ENCODE measurements at regions not wholly inside any gene's neighbourhood (a gene's known extent, or its start where the extent isn't known, plus 50 kb on each side); places are given as distances from the start of the nearest gene placed in this dataset.

DNA sequence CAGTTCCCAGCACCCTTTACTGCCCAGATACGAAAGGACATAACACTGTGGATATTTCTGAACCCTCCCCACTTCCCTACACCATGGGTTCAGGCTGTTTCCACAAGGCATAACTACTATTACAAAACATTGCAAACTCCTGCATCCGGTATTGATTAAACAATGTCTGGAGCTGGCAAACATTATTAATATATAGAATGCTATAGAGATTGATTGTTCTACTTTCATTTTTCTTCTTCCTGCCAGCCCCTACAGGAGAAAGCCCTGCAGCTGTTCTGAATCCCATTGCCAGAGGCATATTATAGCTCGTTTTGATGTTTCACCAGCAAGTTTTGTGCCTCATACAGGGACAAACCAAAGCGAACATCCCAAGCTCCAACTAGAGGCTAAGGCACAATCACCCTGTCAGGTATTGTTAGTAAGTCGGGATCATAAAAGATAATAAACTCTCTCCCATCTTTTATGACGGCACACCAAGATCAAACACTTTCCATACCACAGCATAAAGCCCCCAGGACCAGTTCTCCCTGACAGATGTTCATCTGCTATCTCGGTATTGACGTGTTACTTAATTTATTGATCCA, 331.1 kb upstream of the NT5E start:
- no peak for DNase-seq (ENCODE audit: low read depth)
- no peak overlapping the region for H3K4me3 ChIP-seq (ENCODE audit: low read depth, low read length)
- in situ Hi-C loops (cut with HindIII; ENCODE audit: low sequenced_read_pairs): no loop called here
- TF ChIP-seq, protein P1, sequence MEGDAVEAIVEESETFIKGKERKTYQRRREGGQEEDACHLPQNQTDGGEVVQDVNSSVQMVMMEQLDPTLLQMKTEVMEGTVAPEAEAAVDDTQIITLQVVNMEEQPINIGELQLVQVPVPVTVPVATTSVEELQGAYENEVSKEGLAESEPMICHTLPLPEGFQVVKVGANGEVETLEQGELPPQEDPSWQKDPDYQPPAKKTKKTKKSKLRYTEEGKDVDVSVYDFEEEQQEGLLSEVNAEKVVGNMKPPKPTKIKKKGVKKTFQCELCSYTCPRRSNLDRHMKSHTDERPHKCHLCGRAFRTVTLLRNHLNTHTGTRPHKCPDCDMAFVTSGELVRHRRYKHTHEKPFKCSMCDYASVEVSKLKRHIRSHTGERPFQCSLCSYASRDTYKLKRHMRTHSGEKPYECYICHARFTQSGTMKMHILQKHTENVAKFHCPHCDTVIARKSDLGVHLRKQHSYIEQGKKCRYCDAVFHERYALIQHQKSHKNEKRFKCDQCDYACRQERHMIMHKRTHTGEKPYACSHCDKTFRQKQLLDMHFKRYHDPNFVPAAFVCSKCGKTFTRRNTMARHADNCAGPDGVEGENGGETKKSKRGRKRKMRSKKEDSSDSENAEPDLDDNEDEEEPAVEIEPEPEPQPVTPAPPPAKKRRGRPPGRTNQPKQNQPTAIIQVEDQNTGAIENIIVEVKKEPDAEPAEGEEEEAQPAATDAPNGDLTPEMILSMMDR (IDR thresholded peaks at IDR 0.05; ENCODE audit: low read depth, low read length, missing control alignments): no peak

DNA sequence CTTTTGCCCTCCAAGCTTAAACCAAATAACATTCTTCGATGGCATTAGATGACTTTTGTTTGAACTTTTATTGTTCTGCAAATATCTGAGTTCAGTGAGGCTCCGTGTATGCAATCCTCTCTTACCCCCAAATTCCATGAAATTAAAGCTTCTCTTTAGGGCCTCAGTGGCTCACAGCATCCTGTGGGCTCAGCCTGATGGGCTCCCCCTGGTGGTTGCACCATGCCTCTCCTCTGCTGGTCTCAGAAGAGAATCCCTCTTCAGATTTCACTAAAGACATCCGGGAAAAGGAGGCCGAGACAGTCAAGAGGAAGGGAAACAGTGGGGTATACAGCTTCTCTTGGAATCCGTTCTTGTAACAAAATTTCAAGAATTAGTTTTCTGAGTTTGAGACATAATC, 331.6 kb upstream of the NT5E start:
- TF ChIP-seq, protein P1 (IDR thresholded peaks at IDR 0.05; ENCODE audit: low read depth, low read length, missing control alignments): no peak
- no peak overlapping the region for H3K4me3 ChIP-seq (ENCODE audit: low read depth, low read length)
- in situ Hi-C loops (cut with HindIII; ENCODE audit: low sequenced_read_pairs): no loop called here
- DNase-seq (ENCODE audit: low read depth): no peak

DNA sequence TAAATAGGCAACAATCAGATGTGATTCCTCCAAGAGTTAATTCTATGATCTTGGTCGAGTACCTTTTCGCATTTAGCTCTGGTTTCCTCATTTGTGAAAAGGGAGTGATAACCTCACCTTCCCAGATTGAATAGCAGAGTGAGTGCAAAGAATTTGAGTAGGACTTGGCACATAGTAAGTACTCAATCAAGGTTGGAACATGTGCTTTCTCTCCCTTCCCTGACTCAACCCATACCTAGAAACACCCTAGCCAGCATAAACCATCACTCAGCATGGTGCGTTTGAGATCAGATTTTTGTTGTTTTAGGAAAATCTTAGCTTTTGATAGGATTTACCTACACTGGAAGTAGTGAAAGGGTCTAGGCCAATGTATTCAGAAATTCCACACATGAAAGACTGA, 333.4 kb upstream of the NT5E start:
- TF ChIP-seq, protein P1 (IDR thresholded peaks at IDR 0.05; ENCODE audit: low read depth, low read length, missing control alignments): no peak
- no peak for DNase-seq (ENCODE audit: low read depth)
- H3K4me3 ChIP-seq (ENCODE audit: low read depth, low read length): no peak overlapping the region
- in situ Hi-C loops (cut with HindIII; ENCODE audit: low sequenced_read_pairs): no loop called here

DNA sequence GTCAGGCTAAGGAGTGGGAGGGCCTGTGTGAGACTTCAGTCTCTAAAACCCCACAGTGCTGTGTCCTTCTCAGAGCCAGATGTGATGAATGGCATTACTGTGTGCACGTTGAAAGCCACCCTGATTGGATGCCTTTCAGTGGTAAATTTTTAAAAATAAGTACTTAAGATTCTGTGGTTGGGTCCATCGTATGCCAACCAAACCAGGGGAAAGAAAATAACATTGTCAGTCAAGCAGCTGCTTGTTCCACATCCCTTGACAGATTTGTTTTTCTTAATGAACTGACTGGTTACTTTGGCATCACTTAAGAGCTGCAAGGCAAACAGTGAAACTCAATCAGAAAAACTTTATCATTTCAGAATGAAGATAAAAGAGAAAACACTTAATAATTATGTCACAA, 334.0 kb upstream of the NT5E start:
- H3K4me3 ChIP-seq (ENCODE audit: low read depth, low read length): no peak overlapping the region
- TF ChIP-seq, protein P1 (IDR thresholded peaks at IDR 0.05; ENCODE audit: low read depth, low read length, missing control alignments): no peak
- in situ Hi-C loops (cut with HindIII; ENCODE audit: low sequenced_read_pairs): no loop called here
- no peak for DNase-seq (ENCODE audit: low read depth)

DNA sequence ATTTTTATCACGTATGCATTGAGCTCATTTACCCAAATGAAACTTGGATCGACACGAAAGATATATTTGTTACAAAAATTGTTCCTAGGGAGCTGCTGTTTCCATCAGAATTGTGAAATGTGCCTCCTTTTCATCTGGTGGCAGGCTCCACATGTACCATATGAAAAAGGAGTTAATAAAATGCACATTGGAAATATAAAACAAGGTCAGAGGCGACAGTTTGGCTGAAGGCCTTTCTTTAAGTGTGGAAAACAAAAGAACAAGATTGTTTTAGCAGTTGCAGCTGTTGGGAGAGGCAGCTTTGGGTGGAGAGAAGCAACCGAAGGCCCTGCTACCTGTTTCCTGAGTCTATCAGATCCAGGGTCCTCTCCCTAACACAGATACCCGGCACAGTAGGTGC, 334.5 kb upstream of the NT5E start:
- DNase-seq (ENCODE audit: low read depth): no peak
- no peak overlapping the region for H3K4me3 ChIP-seq (ENCODE audit: low read depth, low read length)
- in situ Hi-C loops (cut with HindIII; ENCODE audit: low sequenced_read_pairs): no loop called here
- TF ChIP-seq, protein P1 (IDR thresholded peaks at IDR 0.05; ENCODE audit: low read depth, low read length, missing control alignments): no peak

DNA sequence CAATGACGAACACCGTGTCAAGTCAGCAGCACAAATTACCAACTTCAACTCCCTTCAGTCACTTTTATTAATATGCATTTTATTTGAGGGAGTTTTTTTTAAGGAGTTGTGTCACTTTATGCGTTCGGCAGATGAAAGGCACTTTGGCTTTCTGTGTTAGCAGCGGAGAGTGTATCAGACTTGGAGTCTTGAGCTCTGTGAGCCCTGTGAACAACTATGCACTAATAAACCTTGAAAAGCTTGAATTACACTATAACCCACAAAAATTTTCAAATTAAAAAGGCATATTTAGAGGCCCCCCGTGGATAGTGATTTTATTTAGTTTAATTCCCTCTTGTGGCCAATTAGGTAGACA, 335.3 kb upstream of the NT5E start:
- TF ChIP-seq, protein P1 (IDR thresholded peaks at IDR 0.05; ENCODE audit: low read depth, low read length, missing control alignments): no peak
- DNase-seq (ENCODE audit: low read depth): no peak
- in situ Hi-C loops (cut with HindIII; ENCODE audit: low sequenced_read_pairs): no loop called here
- H3K4me3 ChIP-seq (ENCODE audit: low read depth, low read length): no peak overlapping the region

Measured in astrocyte of the cerebellum (primary cell).